ENCODE measurements at regions not wholly inside any gene's neighbourhood (a gene's known extent, or its start where the extent isn't known, plus 50 kb on each side); places are given as distances from the start of the nearest gene placed in this dataset.

GRCh38 chr2:175450029-175450760, 268.7 kb upstream of the ATP5MC3 start:
- TF ChIP-seq E2F1 (CRISPR knock-in tag; IDR thresholded peaks at IDR 0.05) (no peak), RELA (CRISPR knock-in tag; IDR thresholded peaks at IDR 0.05; ENCODE audit: borderline replicate concordance) (no peak), USF2 (CRISPR knock-in tag; IDR thresholded peaks at IDR 0.05) (no peak), MAX (CRISPR knock-in tag; IDR thresholded peaks at IDR 0.05) (no peak), ARID4B (CRISPR knock-in tag; IDR thresholded peaks at IDR 0.05; ENCODE audit: borderline replicate concordance) (no peak), CTCF (IDR thresholded peaks at IDR 0.05) (no peak), ATF6 (CRISPR knock-in tag; IDR thresholded peaks at IDR 0.05) (no peak), ATF2 (CRISPR knock-in tag; IDR thresholded peaks at IDR 0.05; ENCODE audit: borderline replicate concordance, low read depth) (no peak), ETV6 (CRISPR knock-in tag; IDR thresholded peaks at IDR 0.05) (no peak)
